Ovary (tissue), 7 donors: ENCODE measurements at regions not wholly inside any gene's neighbourhood (a gene's known extent, or its start where the extent isn't known, plus 50 kb on each side); places are given as distances from the start of the nearest gene placed in this dataset.

Experiments used
- DNase-seq, 5 donors: peaks; one replicate each; pipeline ENCODE4 v3.0.0-alpha.2; 2019 to 2020
- H3K27ac ChIP-seq, 2 donors: fragments of 200-600 bp; one replicate each; pipeline versions ENCODE4 v1.5.1 to v1.8.0; 2019 to 2022
- H3K27me3 ChIP-seq: fragments of 200-600 bp; one replicate; pipeline ENCODE4 v1.8.0; 2022
- H3K36me3 ChIP-seq: fragments of 200-600 bp; sonication (generic); one replicate; pipeline ENCODE4 v1.5.1; 2019
- H3K4me1 ChIP-seq: one replicate; pipeline ENCODE4 v1.8.1; 2013; ENCODE audit warnings: mild to moderate bottlenecking, moderate library complexity; ENCODE audit not compliant: insufficient read depth
- H3K4me3 ChIP-seq: fragments of 200-600 bp; sonication (generic); one replicate; pipeline ENCODE4 v1.5.1; 2017
- H3K9me3 ChIP-seq, 2 donors: fragments of 200-600 bp in 1 of 2; sonication (generic) in 1 of 2; one replicate each; pipeline versions ENCODE4 v1.5.1 to v1.8.1; 2013 to 2019; ENCODE audit warnings: mild to moderate bottlenecking in 1 of 2, moderate library complexity in 1 of 2
- CTCF ChIP-seq, 3 donors: fragments of 450-650 bp in 2 of 3; fragments of 200-600 bp in 1 of 3; IDR thresholded peaks; one replicate each; pipeline versions ENCODE4 v1.5.1 to v1.8.0; 2016 to 2022; ENCODE audit warnings: antibody characterized with exemption in 3 of 3, mild to moderate bottlenecking in 1 of 3
- EP300 ChIP-seq: sonication (generic); formaldehyde crosslinking; IDR thresholded peaks from one replicate; pipeline ENCODE4 v1.6.1; 2017; ENCODE audit warnings: antibody characterized with exemption
- POLR2A ChIP-seq: fragments of 450-650 bp; IDR thresholded peaks from one replicate; pipeline ENCODE4 v1.6.1; 2017; ENCODE audit warnings: antibody characterized with exemption, mild to moderate bottlenecking, moderate library complexity
- WGBS, 3 donors: extraction: QIAGEN DNeasy Blood & Tissue Kit in 1 of 3; methylation state at CpG; one replicate each; pipeline versions ENCODE4 v1.1.5 to v1.1.7; 2013 to 2017; 5-methylcytosine and 5-hydroxymethylcytosine counted together
- intact Hi-C, 4 donors: fragments of 100-400 bp; cut with DNase I; formaldehyde crosslinking; loops; one replicate each; pipeline versions ENCODE4 v1.11.0 to v1.15.1; 2022 to 2023
- donor health status: DM: no; HTN: no; CAD: no; lungs with moderate emphysema.
- donor health status: DM: no; HTN: no; CAD: no.
- donor health status: Bipolar disorder and iron deficiency.
- donor health status: DM: no; HTN: no; CAD: no.
- donor health status: DM: yes; HTN: yes; CAD: no.

- Histone ChIP-seq H3K4me3 (no peak overlapping the region), H3K27ac (no peak overlapping the region), H3K27me3 (no peaks in the 10 kb centered on the region), H3K9me3 (no peaks in the 10 kb centered on the region), H3K36me3 (no peaks in the 10 kb centered on the region), H3K4me1 (no peaks in the 10 kb centered on the region)
- WGBS, 3 donors = 76 to 82% (median 80%) methylated on average over 3 of the region's 3 CpGs
- intact Hi-C loops = no loop called here
- DNase-seq = no peak
- no peak for TF ChIP-seq POLR2A
- no peak for TF ChIP-seq CTCF (IDR thresholded peaks at IDR 0.05)
- TF ChIP-seq EP300 = no peak
Measured at GRCh38 chr18:24814521-24814920, 354.1 kb downstream of the HRH4 start.

- Histone ChIP-seq H3K27ac (no peak overlapping the region), H3K9me3 (no peaks in the 10 kb centered on the region), H3K36me3 (no peaks in the 10 kb centered on the region), H3K4me3 (no peak overlapping the region), H3K4me1 (no peaks in the 10 kb centered on the region), H3K27me3 (no peaks in the 10 kb centered on the region)
- intact Hi-C loops = no loop called here
- 76 to 93% (median 83%) methylated on average over 3 of the region's 3 CpGs for WGBS, 3 donors
- TF ChIP-seq EP300 (no peak), CTCF (IDR thresholded peaks at IDR 0.05) (no peak), POLR2A (no peak)
- no peak for DNase-seq
Measured at GRCh38 chr18:24817150-24817549, 356.7 kb downstream of the HRH4 start.

- H3K4me1 ChIP-seq = no peaks in the 10 kb centered on the region
- no peaks in the 10 kb centered on the region for H3K36me3 ChIP-seq
- no peaks in the 10 kb centered on the region for H3K9me3 ChIP-seq
- no peak overlapping the region for H3K27ac ChIP-seq
- H3K4me3 ChIP-seq = no peak overlapping the region
- TF ChIP-seq POLR2A (no peak), CTCF (IDR thresholded peaks at IDR 0.05) (no peak), EP300 (no peak)
- 30 to 57% (median 35%) methylated on average over 9 of the region's 9 CpGs for WGBS, 3 donors
- no peaks in the 10 kb centered on the region for H3K27me3 ChIP-seq
- intact Hi-C loops = no loop called here
- no peak for DNase-seq
Measured at GRCh38 chr18:24817587-24818371, 357.3 kb downstream of the HRH4 start.

- Histone ChIP-seq H3K36me3 (no peaks in the 10 kb centered on the region), H3K4me3 (no peak overlapping the region), H3K9me3 (no peaks in the 10 kb centered on the region), H3K4me1 (no peaks in the 10 kb centered on the region), H3K27ac (no peak overlapping the region), H3K27me3 (no peaks in the 10 kb centered on the region)
- intact Hi-C loops = no loop called here
- no peak for DNase-seq
- 20 to 51% (median 27%) methylated on average over 6 of the region's 6 CpGs for WGBS, 3 donors
- no peak for TF ChIP-seq CTCF (IDR thresholded peaks at IDR 0.05)
- TF ChIP-seq POLR2A = no peak
- TF ChIP-seq EP300 = no peak
Measured at GRCh38 chr18:24818441-24818840, 358.0 kb downstream of the HRH4 start.
